ENCODE measurements at regions not wholly inside any gene's neighbourhood (a gene's known extent, or its start where the extent isn't known, plus 50 kb on each side); places are given as distances from the start of the nearest gene placed in this dataset.

- H3K9me3 Mint-ChIP-seq: peaks cover 9% of the 10 kb centered on the region
- no peaks in the 10 kb centered on the region for H3K36me3 Mint-ChIP-seq
- no peaks in the 10 kb centered on the region for H3K4me1 Mint-ChIP-seq
- peaks cover 19% of the 10 kb centered on the region for H3K27me3 Mint-ChIP-seq
- no peak overlapping the region for H3K4me3 Mint-ChIP-seq
- DNase-seq (ENCODE audit: low spot score in 2 of 2): no peak
- no peak overlapping the region for H3K27ac Mint-ChIP-seq
- no peak for ATAC-seq (ENCODE audit: low read depth)
Observed at GRCh38 chr9:93818827-93819472, 136.2 kb downstream of the BARX1 start.

- Mint-ChIP-seq H3K27me3 (peaks cover 23% of the 10 kb centered on the region), H3K4me1 (no peaks in the 10 kb centered on the region), H3K9me3 (peaks cover 9% of the 10 kb centered on the region), H3K27ac (no peak overlapping the region), H3K4me3 (no peak overlapping the region), H3K36me3 (no peaks in the 10 kb centered on the region)
- DNase-seq (ENCODE audit: low spot score in 2 of 2) (no peak), ATAC-seq (ENCODE audit: low read depth) (no peak)
Observed at GRCh38 chr9:93818237-93818636, 136.9 kb downstream of the BARX1 start.

GRCh38 chr9:93815677-93816076 is 139.5 kb downstream of the BARX1 start:
- Mint-ChIP-seq H3K27me3 (peaks cover 16% of the 10 kb centered on the region), H3K4me3 (no peak overlapping the region), H3K4me1 (no peaks in the 10 kb centered on the region), H3K27ac (no peak overlapping the region), H3K36me3 (no peaks in the 10 kb centered on the region), H3K9me3 (peaks cover 2% of the 10 kb centered on the region)
- DNase-seq (ENCODE audit: low spot score in 2 of 2) (no peak), ATAC-seq (ENCODE audit: low read depth) (no peak)

- peaks cover 2% of the 10 kb centered on the region for H3K9me3 Mint-ChIP-seq
- no peak overlapping the region for H3K27ac Mint-ChIP-seq
- ATAC-seq (ENCODE audit: low read depth) (no peak), DNase-seq (ENCODE audit: low spot score in 2 of 2) (no peak)
- no peaks in the 10 kb centered on the region for H3K4me1 Mint-ChIP-seq
- H3K4me3 Mint-ChIP-seq: no peak overlapping the region
- H3K27me3 Mint-ChIP-seq: peaks cover 14% of the 10 kb centered on the region
- no peaks in the 10 kb centered on the region for H3K36me3 Mint-ChIP-seq
Observed at GRCh38 chr9:93815135-93815534, 140.0 kb downstream of the BARX1 start.

GRCh38 chr9:93814077-93814956 is 140.8 kb downstream of the BARX1 start:
- Mint-ChIP-seq H3K9me3 (peaks cover 2% of the 10 kb centered on the region), H3K4me1 (no peaks in the 10 kb centered on the region), H3K27me3 (peaks cover 14% of the 10 kb centered on the region), H3K4me3 (no peak overlapping the region), H3K27ac (no peak overlapping the region), H3K36me3 (no peaks in the 10 kb centered on the region)
- ATAC-seq (ENCODE audit: low read depth) (no peak), DNase-seq (ENCODE audit: low spot score in 2 of 2) (no peak)

- Mint-ChIP-seq H3K36me3 (no peaks in the 10 kb centered on the region), H3K4me1 (no peaks in the 10 kb centered on the region), H3K4me3 (no peak overlapping the region), H3K27me3 (peaks cover 14% of the 10 kb centered on the region), H3K27ac (no peak overlapping the region), H3K9me3 (peaks cover 2% of the 10 kb centered on the region)
- no peak for ATAC-seq (ENCODE audit: low read depth)
- no peak for DNase-seq (ENCODE audit: low spot score in 2 of 2)
Observed at GRCh38 chr9:93813221-93814076, 141.7 kb downstream of the BARX1 start.

GRCh38 chr9:93812410-93812668 is 142.8 kb downstream of the BARX1 start:
- ATAC-seq (ENCODE audit: low read depth) (no peak), DNase-seq (ENCODE audit: low spot score in 2 of 2) (no peak)
- Mint-ChIP-seq H3K4me1 (no peaks in the 10 kb centered on the region), H3K9me3 (no peaks in the 10 kb centered on the region), H3K4me3 (no peak overlapping the region), H3K27ac (no peak overlapping the region), H3K36me3 (no peaks in the 10 kb centered on the region), H3K27me3 (peaks cover 13% of the 10 kb centered on the region)

- H3K4me1 Mint-ChIP-seq: no peaks in the 10 kb centered on the region
- H3K9me3 Mint-ChIP-seq: peaks cover 2% of the 10 kb centered on the region
- peaks cover 8% of the 10 kb centered on the region for H3K27me3 Mint-ChIP-seq
- peaks cover 2% of the 10 kb centered on the region for H3K36me3 Mint-ChIP-seq
- DNase-seq (ENCODE audit: low spot score in 2 of 2) (no peak), ATAC-seq (ENCODE audit: low read depth) (no peak)
- no peak overlapping the region for H3K4me3 Mint-ChIP-seq
- H3K27ac Mint-ChIP-seq: no peak overlapping the region
Observed at GRCh38 chr9:93810028-93810971, 144.9 kb downstream of the BARX1 start.

GRCh38 chr9:93809204-93809940 is 145.8 kb downstream of the BARX1 start:
- DNase-seq (ENCODE audit: low spot score in 2 of 2) (no peak), ATAC-seq (ENCODE audit: low read depth) (no peak)
- Mint-ChIP-seq H3K27ac (no peak overlapping the region), H3K36me3 (peaks cover 2% of the 10 kb centered on the region), H3K4me1 (no peaks in the 10 kb centered on the region), H3K9me3 (peaks cover 4% of the 10 kb centered on the region), H3K27me3 (peaks cover 8% of the 10 kb centered on the region), H3K4me3 (no peak overlapping the region)

- Mint-ChIP-seq H3K9me3 (peaks cover 4% of the 10 kb centered on the region), H3K4me3 (no peak overlapping the region), H3K27ac (no peak overlapping the region), H3K4me1 (no peaks in the 10 kb centered on the region), H3K27me3 (peaks cover 5% of the 10 kb centered on the region), H3K36me3 (peaks cover 2% of the 10 kb centered on the region)
- ATAC-seq (ENCODE audit: low read depth): no peak
- no peak for DNase-seq (ENCODE audit: low spot score in 2 of 2)
Observed at GRCh38 chr9:93808115-93809029, 146.8 kb downstream of the BARX1 start.

- Mint-ChIP-seq H3K4me1 (no peaks in the 10 kb centered on the region), H3K4me3 (no peak overlapping the region), H3K27me3 (peaks cover 6% of the 10 kb centered on the region), H3K27ac (no peak overlapping the region), H3K36me3 (peaks cover 2% of the 10 kb centered on the region), H3K9me3 (peaks cover 7% of the 10 kb centered on the region)
- DNase-seq (ENCODE audit: low spot score in 2 of 2) (no peak), ATAC-seq (ENCODE audit: low read depth) (no peak)
Observed at GRCh38 chr9:93807166-93808074, 147.7 kb downstream of the BARX1 start.

Data from memory B cell (primary cell).